Thoracic aorta (tissue), 2 donors: ENCODE measurements at regions not wholly inside any gene's neighbourhood (a gene's known extent, or its start where the extent isn't known, plus 50 kb on each side); places are given as distances from the start of the nearest gene placed in this dataset.

Source experiments
- ATAC-seq: fragments of 150-250 bp; one replicate; pipeline ENCODE4 v1.8.0; 2017; ENCODE audit warnings: low read depth; ENCODE audit not compliant: insufficient number of reproducible peaks, low FRiP score
- DNase-seq: peaks from one replicate; pipeline ENCODE4 v3.0.0-alpha.2; 2020; ENCODE audit warnings: low spot score
- H3K27ac ChIP-seq, 2 donors: fragments of 200-600 bp; sonication (generic); 1 replicate in 1 of 2; 2 replicates in 1 of 2; pipeline ENCODE4 v1.5.1; 2016; ENCODE audit warnings: mild to moderate bottlenecking in 2 of 2, moderate library complexity in 2 of 2
- H3K27me3 ChIP-seq: fragments of 200-600 bp; sonication (generic); replicated peaks from 2 replicates; pipeline ENCODE4 v1.6.0; 2016; ENCODE audit warnings: mild to moderate bottlenecking; ENCODE audit not compliant: insufficient read depth
- H3K36me3 ChIP-seq: fragments of 200-600 bp; sonication (generic); one replicate; pipeline ENCODE4 v1.5.1; 2016
- H3K4me1 ChIP-seq, 2 donors: fragments of 200-600 bp; sonication (generic); 1 replicate in 1 of 2; 2 replicates in 1 of 2; pipeline versions ENCODE4 v1.5.1 to v1.6.0; 2016; ENCODE audit warnings: low read depth in 2 of 2, mild to moderate bottlenecking in 1 of 2; ENCODE audit not compliant: control insufficient read depth in 1 of 2
- H3K4me3 ChIP-seq: fragments of 200-600 bp; sonication (generic); 2 replicates; pipeline ENCODE4 v1.5.1; 2016; ENCODE audit warnings: mild to moderate bottlenecking
- H3K9me3 ChIP-seq: fragments of 200-600 bp; sonication (generic); 2 replicates; pipeline ENCODE4 v1.5.1; 2016
- CTCF ChIP-seq: fragments of 200-600 bp; sonication (generic); IDR thresholded peaks from one replicate; pipeline ENCODE4 v1.5.1; 2019; ENCODE audit warnings: antibody characterized with exemption

- no peak overlapping the region for H3K27ac ChIP-seq
- DNase-seq (no peak), ATAC-seq (no peak)
These were observed 178.8 kb upstream of the AFDN start for GRCh38 chr6:167647737-167648470.

GRCh38 chr6:167648501-167649278 lies 178.0 kb upstream of the AFDN start:
- TF ChIP-seq CTCF, result no peak
- H3K4me1 ChIP-seq, result no peaks in the 10 kb centered on the region
- DNase-seq, result no peak
- no peaks in the 10 kb centered on the region for H3K36me3 ChIP-seq
- ATAC-seq, result no peak
- no peak overlapping the region for H3K4me3 ChIP-seq
- no peaks in the 10 kb centered on the region for H3K9me3 ChIP-seq
- no peaks in the 10 kb centered on the region for H3K27me3 ChIP-seq
- no peak overlapping the region for H3K27ac ChIP-seq

More at GRCh38 chr6:167647737-167648470, 178.8 kb upstream of the AFDN start:
- no peaks in the 10 kb centered on the region for H3K27me3 ChIP-seq
- TF ChIP-seq CTCF, result no peak
- H3K4me3 ChIP-seq, result no peak overlapping the region
- no peaks in the 10 kb centered on the region for H3K9me3 ChIP-seq
- no peaks in the 10 kb centered on the region for H3K36me3 ChIP-seq
- no peaks in the 10 kb centered on the region for H3K4me1 ChIP-seq

GRCh38 chr6:167649476-167649875 lies 177.2 kb upstream of the AFDN start:
- Histone ChIP-seq H3K27ac (no peak overlapping the region), H3K36me3 (no peaks in the 10 kb centered on the region), H3K27me3 (no peaks in the 10 kb centered on the region), H3K4me1 (no peaks in the 10 kb centered on the region), H3K9me3 (no peaks in the 10 kb centered on the region), H3K4me3 (no peak overlapping the region)
- DNase-seq (no peak), ATAC-seq (no peak)
- TF ChIP-seq CTCF, result no peak

- Histone ChIP-seq H3K36me3 (no peaks in the 10 kb centered on the region), H3K4me3 (no peak overlapping the region), H3K4me1 (no peaks in the 10 kb centered on the region), H3K27ac (no peak overlapping the region), H3K9me3 (no peaks in the 10 kb centered on the region), H3K27me3 (no peaks in the 10 kb centered on the region)
- ATAC-seq (no peak), DNase-seq (no peak)
- TF ChIP-seq CTCF, result no peak
These were observed 175.9 kb upstream of the AFDN start for GRCh38 chr6:167650730-167651317.

- Histone ChIP-seq H3K4me3 (no peak overlapping the region), H3K4me1 (no peaks in the 10 kb centered on the region), H3K27ac (no peak overlapping the region), H3K9me3 (no peaks in the 10 kb centered on the region), H3K27me3 (no peaks in the 10 kb centered on the region), H3K36me3 (no peaks in the 10 kb centered on the region)
- DNase-seq (no peak), ATAC-seq (no peak)
- no peak for TF ChIP-seq CTCF
These were observed 175.2 kb upstream of the AFDN start for GRCh38 chr6:167651318-167652041.
